Uterus (tissue), 3 donors: ENCODE measurements at regions not wholly inside any gene's neighbourhood (a gene's known extent, or its start where the extent isn't known, plus 50 kb on each side); places are given as distances from the start of the nearest gene placed in this dataset.
"Not testable (repeated sequence)": the region's sequence is repeated elsewhere in the genome, so short reads cannot be mapped to it uniquely, and the experiment has no call there.

ENCODE experiments used
- DNase-seq, 2 donors: peaks; one replicate each; pipeline ENCODE4 v3.0.0-alpha.2; 2019 to 2020
- H3K27ac ChIP-seq, 2 donors: fragments of 200-600 bp; sonication (generic); 1 replicate in 1 of 2; 2 replicates in 1 of 2; pipeline ENCODE4 v1.5.1; 2016 to 2018
- H3K27me3 ChIP-seq, 2 donors: fragments of 200-600 bp; sonication (generic); one replicate each; pipeline ENCODE4 v1.5.1; 2018 to 2019; ENCODE audit warnings: control low read depth in 1 of 2
- H3K36me3 ChIP-seq, 2 donors: fragments of 200-600 bp; sonication (generic); one replicate each; pipeline ENCODE4 v1.5.1; 2019; ENCODE audit warnings: control low read depth in 1 of 2
- H3K4me1 ChIP-seq, 2 donors: fragments of 200-600 bp; sonication (generic); one replicate each; pipeline ENCODE4 v1.5.1; 2018 to 2019; ENCODE audit warnings: control low read depth in 1 of 2
- H3K4me3 ChIP-seq, 2 donors: fragments of 200-600 bp; sonication (generic); 1 replicate in 1 of 2; 2 replicates in 1 of 2; pipeline ENCODE4 v1.5.1; 2018 to 2019; ENCODE audit warnings: mild to moderate bottlenecking in 1 of 2
- H3K9me3 ChIP-seq, 2 donors: fragments of 200-600 bp; sonication (generic); one replicate each; pipeline ENCODE4 v1.5.1; 2019; ENCODE audit warnings: control low read depth in 1 of 2
- CTCF ChIP-seq, 4 experiments: fragments of 200-600 bp in 2 of 4; fragments of 450-650 bp in 2 of 4; sonication (generic) in 2 of 4; IDR thresholded peaks; one replicate each; pipeline ENCODE4 v1.5.1; 2016 to 2019; ENCODE audit warnings: antibody characterized with exemption in 4 of 4, mild to moderate bottlenecking in 2 of 4, moderate library complexity in 1 of 4
- POLR2A ChIP-seq, 2 donors: fragments of 450-650 bp; IDR thresholded peaks; one replicate each; pipeline ENCODE4 v1.6.1; 2016; ENCODE audit warnings: antibody characterized with exemption in 2 of 2, mild to moderate bottlenecking in 1 of 2, moderate library complexity in 1 of 2
- intact Hi-C: fragments of 100-400 bp; cut with DNase I; formaldehyde crosslinking; loops from one replicate; pipeline ENCODE4 v1.15.1; 2023; ENCODE audit warnings: low total_unique reads
- donor health status: DM: yes; HTN: yes; CAD: no.

- Histone ChIP-seq H3K27ac (no peak overlapping the region), H3K9me3 (no peaks in the 10 kb centered on the region), H3K4me3 (no peak overlapping the region), H3K27me3 (no peaks in the 10 kb centered on the region), H3K4me1 (no peaks in the 10 kb centered on the region), H3K36me3 (no peaks in the 10 kb centered on the region)
- TF ChIP-seq POLR2A (IDR thresholded peaks at IDR 0.05) (no peak), CTCF (IDR thresholded peaks at IDR 0.05) (no peak)
- intact Hi-C loops: no loop called here
- no peak for DNase-seq
These were observed 141.5 kb upstream of the RFLNA start for GRCh38 chr12:124153392-124153791.

- H3K36me3 ChIP-seq: no peaks in the 10 kb centered on the region
- H3K9me3 ChIP-seq: no peaks in the 10 kb centered on the region
- no peak overlapping the region for H3K27ac ChIP-seq
- no peak overlapping the region for H3K4me3 ChIP-seq
- H3K27me3 ChIP-seq: no peaks in the 10 kb centered on the region
- intact Hi-C loops: no loop called here
- H3K4me1 ChIP-seq: no peaks in the 10 kb centered on the region
- TF ChIP-seq POLR2A (IDR thresholded peaks at IDR 0.05) (no peak), CTCF (IDR thresholded peaks at IDR 0.05) (no peak)
- no peak for DNase-seq
These were observed 137.5 kb upstream of the RFLNA start for GRCh38 chr12:124157406-124157805.

GRCh38 chr12:124159655-124160054 lies 135.2 kb upstream of the RFLNA start:
- TF ChIP-seq POLR2A (IDR thresholded peaks at IDR 0.05) (no peak), CTCF (IDR thresholded peaks at IDR 0.05) (no peak)
- intact Hi-C loops: no loop called here
- Histone ChIP-seq H3K4me1 (no peaks in the 10 kb centered on the region), H3K4me3 (no peak overlapping the region), H3K36me3 (no peaks in the 10 kb centered on the region), H3K27ac (no peak overlapping the region), H3K27me3 (no peaks in the 10 kb centered on the region), H3K9me3 (no peaks in the 10 kb centered on the region)
- DNase-seq: no peak

GRCh38 chr12:124160097-124160756 lies 134.7 kb upstream of the RFLNA start:
- Histone ChIP-seq H3K4me3 (no peak overlapping the region), H3K27me3 (no peaks in the 10 kb centered on the region), H3K36me3 (no peaks in the 10 kb centered on the region), H3K27ac (no peak overlapping the region), H3K4me1 (no peaks in the 10 kb centered on the region), H3K9me3 (no peaks in the 10 kb centered on the region)
- TF ChIP-seq CTCF (IDR thresholded peaks at IDR 0.05): no peak
- TF ChIP-seq POLR2A (IDR thresholded peaks at IDR 0.05): no peak
- intact Hi-C loops: no loop called here
- DNase-seq: no peak

- DNase-seq, intact Hi-C loops, H3K27ac ChIP-seq, H3K27me3 ChIP-seq, H3K36me3 ChIP-seq, H3K9me3 ChIP-seq, H3K4me3 ChIP-seq, H3K4me1 ChIP-seq: not testable (repeated sequence)
These were observed 133.5 kb upstream of the RFLNA start for GRCh38 chr12:124161402-124161801.
